GDM1 (cell line): ENCODE measurements at regions not wholly inside any gene's neighbourhood (a gene's known extent, or its start where the extent isn't known, plus 50 kb on each side); places are given as distances from the start of the nearest gene placed in this dataset.

Experiments
- DNase-seq: peaks from one replicate; lab custom pipeline; 2025; lab: John Stamatoyannopoulos, UW

- no peak for DNase-seq
Observed at GRCh38 chr5:145246379-145246778, 588.8 kb downstream of the PRELID2 start.

- no peak for DNase-seq
Observed at GRCh38 chr5:145245354-145245753, 589.8 kb downstream of the PRELID2 start.

- no peak for DNase-seq
Observed at GRCh38 chr5:145244788-145245187, 590.4 kb downstream of the PRELID2 start.

- DNase-seq, result no peak
Observed at GRCh38 chr5:145244251-145244650, 590.9 kb downstream of the PRELID2 start.

- DNase-seq, result no peak
Observed at GRCh38 chr5:145243016-145243415, 592.1 kb downstream of the PRELID2 start.

GRCh38 chr5:145242551-145242950 lies 592.6 kb downstream of the PRELID2 start:
- DNase-seq, result no peak

GRCh38 chr5:145237843-145238242 lies 597.3 kb downstream of the PRELID2 start:
- peak; percentile 12 for DNase-seq

GRCh38 chr5:145236983-145237382 lies 598.2 kb downstream of the PRELID2 start:
- DNase-seq, result no peak

GRCh38 chr5:145236127-145236526 lies 599.0 kb downstream of the PRELID2 start:
- DNase-seq, result no peak

GRCh38 chr5:145233461-145233860 lies 601.7 kb downstream of the PRELID2 start:
- DNase-seq, result no peak

GRCh38 chr5:145230781-145231180 lies 604.4 kb downstream of the PRELID2 start:
- no peak for DNase-seq

- no peak for DNase-seq
Observed at GRCh38 chr5:145228564-145228963, 606.6 kb downstream of the PRELID2 start.

- DNase-seq, result no peak
Observed at GRCh38 chr5:145227881-145228280, 607.3 kb downstream of the PRELID2 start.

GRCh38 chr5:145226726-145227125 lies 608.4 kb downstream of the PRELID2 start:
- DNase-seq, result no peak

- DNase-seq, result no peak
Observed at GRCh38 chr5:145225529-145225928, 609.6 kb downstream of the PRELID2 start.

- DNase-seq, result no peak
Observed at GRCh38 chr5:145223582-145223981, 611.6 kb downstream of the PRELID2 start.

GRCh38 chr5:145222622-145223021 lies 612.5 kb downstream of the PRELID2 start:
- no peak for DNase-seq

GRCh38 chr5:145221416-145221815 lies 613.7 kb downstream of the PRELID2 start:
- no peak for DNase-seq

- no peak for DNase-seq
Observed at GRCh38 chr5:145220481-145220880, 614.7 kb downstream of the PRELID2 start.

GRCh38 chr5:145218982-145219381 lies 616.2 kb downstream of the PRELID2 start:
- no peak for DNase-seq

- DNase-seq, result no peak
Observed at GRCh38 chr5:145218019-145218418, 617.1 kb downstream of the PRELID2 start.

- no peak for DNase-seq
Observed at GRCh38 chr5:145210020-145210419, 625.1 kb downstream of the PRELID2 start.

GRCh38 chr5:145205546-145205945 lies 629.6 kb downstream of the PRELID2 start:
- no peak for DNase-seq

- DNase-seq, result no peak
Observed at GRCh38 chr5:145204743-145205142, 630.4 kb downstream of the PRELID2 start.

GRCh38 chr5:145203193-145203592 lies 631.9 kb downstream of the PRELID2 start:
- no peak for DNase-seq
